ENCODE measurements at regions not wholly inside any gene's neighbourhood (a gene's known extent, or its start where the extent isn't known, plus 50 kb on each side); places are given as distances from the start of the nearest gene placed in this dataset.
A peak's percentile ranks its signal among the peaks of the same experiment; 100 is the strongest.
"Not testable (repeated sequence)": the region's sequence is repeated elsewhere in the genome, so short reads cannot be mapped to it uniquely, and the experiment has no call there.

DNA sequence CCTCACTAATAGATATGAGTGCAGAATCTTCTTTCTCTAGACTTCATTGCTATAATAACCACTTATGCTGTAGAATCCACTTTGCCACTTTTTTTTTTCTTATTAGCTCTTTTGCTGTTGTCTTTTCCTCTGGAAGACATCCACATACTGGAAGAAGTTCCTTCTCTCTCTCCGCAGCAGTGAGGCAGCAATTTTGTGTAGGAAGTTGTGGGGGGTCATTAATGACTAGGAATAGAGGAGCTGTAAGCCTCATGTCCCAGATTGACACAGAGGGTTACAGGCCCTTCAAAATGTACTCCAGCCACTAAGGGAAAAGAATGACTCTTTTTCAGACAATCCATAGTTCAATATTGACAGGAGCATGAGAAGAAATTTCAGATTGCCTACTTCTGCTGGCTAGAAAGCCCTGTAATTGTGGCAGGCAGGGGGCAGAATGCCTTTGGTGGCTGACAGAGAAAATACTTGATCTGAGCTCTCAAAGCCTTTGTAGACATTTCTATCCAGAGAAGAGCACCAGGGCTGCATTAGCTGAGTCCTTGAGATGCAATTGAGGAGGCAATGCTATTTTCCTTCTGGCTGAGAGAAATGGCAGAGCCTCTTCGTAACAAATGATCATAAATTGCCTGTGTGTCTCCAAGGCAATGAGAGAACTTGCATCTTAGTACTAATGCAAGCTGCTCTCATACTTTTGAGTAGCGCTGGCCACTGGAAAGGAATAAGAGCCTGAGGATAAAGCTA is 856.2 kb downstream of the STIM2 start:
- DNase-seq (ENCODE audit: low spot score) (no peak), FAIRE-seq (no peak)

DNA sequence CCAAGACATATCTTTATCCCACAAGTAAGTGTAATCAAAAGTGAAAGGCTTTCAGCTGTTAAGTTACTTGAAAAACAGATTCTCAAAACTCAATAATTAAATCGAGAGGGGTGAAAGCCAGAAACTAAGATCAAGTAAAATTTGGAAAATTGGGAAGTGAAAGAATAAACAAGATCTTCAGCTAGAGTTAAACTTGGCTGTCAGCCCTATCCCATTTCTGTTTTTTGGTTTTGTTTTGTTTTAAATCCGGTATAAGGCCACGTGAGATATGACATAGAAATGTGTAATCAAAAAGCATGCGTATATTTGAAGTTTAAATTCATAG is 856.8 kb downstream of the STIM2 start:
- FAIRE-seq: no peak
- no peak for DNase-seq (ENCODE audit: low spot score)

DNA sequence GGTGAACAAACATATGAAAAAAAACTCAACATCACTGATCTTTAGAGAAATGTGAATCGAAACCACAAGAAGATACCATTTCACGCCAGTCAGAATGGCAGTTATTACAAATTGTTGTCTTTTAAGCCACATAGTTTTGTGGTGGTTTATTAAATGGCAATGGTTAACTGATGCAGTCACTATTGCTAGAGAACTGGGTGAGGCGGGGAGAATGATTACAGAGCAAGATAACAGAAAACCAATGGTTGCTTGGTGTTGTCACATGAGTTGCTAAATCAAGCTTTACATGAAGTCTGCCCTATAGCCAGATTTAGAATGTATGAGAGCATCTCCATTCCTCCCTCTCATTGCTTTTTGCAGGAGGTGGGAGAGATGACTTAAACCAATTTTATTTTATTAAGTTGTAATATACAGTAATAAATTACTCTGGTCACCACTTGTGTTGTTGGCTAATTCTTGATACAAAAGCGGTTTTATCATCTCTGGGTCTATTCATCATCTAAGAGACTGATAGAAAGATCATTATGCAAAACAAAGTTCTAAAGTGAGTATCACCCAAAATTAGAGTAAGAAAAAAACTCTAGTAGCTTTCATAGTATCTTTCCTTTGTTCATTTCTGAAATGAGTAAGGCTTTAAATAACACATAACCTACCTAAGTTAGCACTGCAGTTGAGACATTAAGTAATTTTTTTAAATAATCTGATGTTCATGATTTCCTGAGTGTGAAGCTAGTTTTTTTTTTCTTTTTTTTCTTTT is 859.5 kb downstream of the STIM2 start:
- FAIRE-seq (peak; percentile 87), DNase-seq (ENCODE audit: low spot score) (peak; percentile 78)

GRCh38 chr4:27721193-27721592 is 860.6 kb downstream of the STIM2 start:
- DNase-seq (ENCODE audit: low spot score): no peak

GRCh38 chr4:27728892-27729291 is 868.3 kb downstream of the STIM2 start:
- DNase-seq (ENCODE audit: low spot score): no peak
- no peak for FAIRE-seq

More at GRCh38 chr4:27721193-27721592, 860.6 kb downstream of the STIM2 start:
- FAIRE-seq: no peak

DNA sequence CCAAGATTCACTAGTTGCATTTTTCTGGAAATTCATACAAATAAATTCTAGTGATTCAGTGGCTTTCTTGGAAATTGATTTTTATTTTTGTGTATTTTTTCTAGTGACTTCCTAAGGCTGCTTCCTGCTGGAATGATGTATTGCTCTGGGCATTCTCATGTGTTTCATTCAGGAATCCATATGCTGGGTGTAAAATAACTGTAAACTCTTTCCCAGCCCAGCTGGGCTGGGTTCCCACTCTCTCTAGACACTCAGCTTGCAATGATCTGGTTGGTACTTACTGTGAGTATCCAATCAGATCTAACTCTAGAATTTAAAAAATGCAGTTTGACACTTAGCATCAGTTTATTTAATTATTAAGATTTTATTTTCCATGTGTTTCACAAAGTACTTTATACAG is 882.2 kb downstream of the STIM2 start:
- DNase-seq (ENCODE audit: low spot score) (no peak), FAIRE-seq (no peak)

GRCh38 chr4:27759611-27760575 is 899.3 kb downstream of the STIM2 start:
- no peak for DNase-seq (ENCODE audit: low spot score)
- no peak for FAIRE-seq

DNA sequence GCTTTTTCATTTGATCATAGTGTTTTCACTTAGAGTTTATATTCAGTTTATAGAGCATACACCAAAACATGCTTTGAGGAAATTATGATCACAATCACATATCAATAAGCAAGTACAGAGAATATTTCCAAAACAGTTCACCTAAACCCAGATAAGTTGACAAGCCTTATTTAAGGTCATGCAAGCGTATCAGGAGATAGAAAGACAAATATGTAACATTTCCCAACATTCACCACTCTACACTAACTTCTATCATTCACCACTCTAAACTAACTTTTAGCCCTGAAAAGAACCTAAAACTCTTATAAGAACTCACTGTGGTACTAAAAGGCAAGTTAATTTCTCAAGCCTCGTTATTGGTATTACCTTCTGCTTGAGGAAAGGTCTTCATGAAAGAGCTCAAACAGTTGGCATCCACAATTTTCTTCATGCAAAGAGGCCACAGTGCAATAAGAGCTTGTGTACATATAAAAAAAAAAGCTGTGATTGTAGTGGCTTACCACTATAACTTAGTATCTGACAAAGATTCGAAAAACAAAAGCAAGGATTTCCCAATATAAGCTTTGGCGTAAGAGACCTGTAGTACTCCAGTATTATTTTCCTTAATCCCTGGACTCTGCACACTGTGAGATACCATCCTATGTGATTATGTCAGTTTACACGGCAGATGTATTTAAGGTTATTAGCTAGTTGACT is 903.3 kb downstream of the STIM2 start:
- FAIRE-seq (no peak), DNase-seq (ENCODE audit: low spot score) (no peak)

GRCh38 chr4:27764526-27764837 is 903.8 kb downstream of the STIM2 start:
- FAIRE-seq (no peak), DNase-seq (ENCODE audit: low spot score) (peak; percentile 20)

GRCh38 chr4:27770895-27771294 is 910.3 kb downstream of the STIM2 start:
- DNase-seq (ENCODE audit: low spot score) (no peak), FAIRE-seq (no peak)

DNA sequence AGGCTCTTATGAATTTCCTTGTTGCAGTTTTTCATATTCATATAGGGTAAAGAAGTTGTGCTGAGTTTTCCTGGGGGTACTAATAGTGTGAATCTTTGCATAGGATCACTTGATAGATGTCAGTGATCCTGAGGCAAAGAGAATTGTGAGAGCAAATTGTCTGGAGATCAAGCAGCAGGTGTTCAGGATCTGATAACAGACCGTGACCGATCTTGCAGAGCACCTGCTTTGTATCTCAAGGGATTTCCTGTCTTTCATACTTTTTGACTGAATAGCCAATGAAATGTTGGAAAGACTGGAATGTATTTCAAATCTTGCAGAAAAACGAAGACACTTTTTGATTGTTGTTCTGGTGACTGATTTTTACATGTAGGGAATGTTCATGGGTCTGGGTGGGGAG is 914.5 kb downstream of the STIM2 start:
- FAIRE-seq: no peak
- DNase-seq (ENCODE audit: low spot score): no peak

- FAIRE-seq: no peak
- no peak for DNase-seq (ENCODE audit: low spot score)
These were observed 919.2 kb downstream of the STIM2 start for GRCh38 chr4:27779827-27780226.

DNA sequence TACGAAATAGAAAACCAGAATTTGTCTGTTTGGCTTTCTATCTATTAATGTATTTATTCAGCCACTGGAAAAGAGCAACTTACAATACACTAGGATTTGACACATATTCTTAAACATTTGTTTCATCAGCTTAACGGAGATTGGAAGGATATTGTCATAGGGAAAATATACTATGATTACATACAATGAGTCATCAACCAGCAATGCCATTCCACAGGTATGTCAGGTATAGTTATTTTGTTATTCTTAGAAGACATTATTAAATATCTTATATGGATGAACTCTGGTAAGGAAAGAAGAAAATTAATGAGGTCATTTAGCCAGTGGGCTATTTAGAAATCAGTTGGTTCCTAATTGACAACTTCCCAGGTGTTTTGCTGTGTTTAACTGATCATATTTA is 926.6 kb downstream of the STIM2 start:
- no peak for FAIRE-seq
- no peak for DNase-seq (ENCODE audit: low spot score)

DNA sequence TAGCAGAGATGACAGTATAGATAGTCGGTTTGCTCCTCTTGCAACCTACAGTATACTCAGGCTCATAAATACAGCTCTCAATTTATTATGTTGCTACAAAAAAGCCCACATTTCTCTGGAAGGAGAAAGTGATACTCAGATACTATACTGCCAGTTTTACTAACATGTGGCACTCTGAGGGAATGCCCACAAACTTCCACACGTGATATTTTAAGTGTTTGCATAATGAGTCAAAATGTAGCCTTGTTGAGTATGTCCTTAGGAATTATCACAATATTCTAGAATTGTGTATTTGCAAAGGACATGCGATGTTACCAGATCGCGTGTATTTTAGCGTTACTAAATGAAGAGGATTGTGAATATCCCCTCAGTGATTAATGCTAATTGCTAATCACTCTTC is 929.1 kb downstream of the STIM2 start:
- FAIRE-seq: no peak
- no peak for DNase-seq (ENCODE audit: low spot score)

DNA sequence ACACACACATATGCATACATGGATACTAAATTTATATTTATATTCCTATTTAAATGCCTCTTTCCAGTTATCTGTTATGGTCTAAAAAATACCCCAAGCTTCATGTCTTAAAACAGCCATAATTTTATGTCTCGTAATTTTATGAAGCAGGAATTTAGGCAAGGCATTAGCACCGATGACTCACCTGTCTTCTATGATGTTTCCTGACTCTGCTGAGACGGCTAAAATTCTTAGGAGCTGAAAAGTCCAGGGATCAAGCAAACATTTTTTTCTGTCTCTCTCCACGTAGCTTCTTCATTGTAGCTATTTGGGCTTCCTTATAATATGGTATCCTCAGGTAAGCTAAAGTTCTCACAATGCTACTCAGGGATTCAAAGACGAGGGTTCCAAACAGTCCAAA is 930.3 kb downstream of the STIM2 start:
- DNase-seq (ENCODE audit: low spot score) (peak; percentile 41), FAIRE-seq (no peak)

DNA sequence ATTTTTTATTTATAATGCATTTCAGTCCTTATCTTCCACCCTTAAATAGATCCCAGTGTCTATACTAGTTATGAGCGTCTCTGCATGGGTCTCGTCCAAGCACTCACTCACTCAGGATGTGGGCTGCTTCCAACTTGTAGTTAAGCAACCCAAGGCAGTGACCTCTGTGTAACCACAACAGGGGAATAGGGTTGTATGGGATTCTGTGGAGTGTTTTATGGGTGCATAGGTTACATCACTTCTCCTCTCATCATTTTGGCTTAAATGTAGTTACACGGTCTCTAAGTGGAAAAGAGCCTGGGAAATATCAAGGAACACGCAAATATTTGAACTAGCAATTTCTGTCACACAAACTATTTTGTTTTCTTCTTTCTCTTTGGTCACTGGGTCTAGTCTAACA is 931.0 kb downstream of the STIM2 start:
- peak; percentile 64 for DNase-seq (ENCODE audit: low spot score)
- peak; percentile 33 for FAIRE-seq

DNA sequence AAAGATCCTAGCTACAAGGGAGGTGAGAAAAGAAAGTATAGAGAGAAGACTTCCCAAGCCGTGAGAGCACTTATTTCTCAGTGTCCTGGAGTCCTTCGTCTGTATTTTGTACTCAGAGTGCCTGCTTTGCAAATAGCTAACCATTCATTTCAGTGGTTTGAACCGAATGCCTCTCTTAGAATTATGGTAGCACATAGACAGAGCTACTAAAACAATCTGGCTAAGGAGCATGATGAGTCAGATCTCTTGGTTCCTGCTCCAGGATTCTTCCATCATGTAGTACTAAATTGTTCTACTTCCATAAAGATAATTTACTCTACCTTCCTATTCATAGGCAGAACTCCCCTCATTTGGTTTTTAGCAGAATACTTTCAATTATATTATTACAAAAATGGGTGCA is 946.6 kb downstream of the STIM2 start:
- FAIRE-seq: no peak

DNA sequence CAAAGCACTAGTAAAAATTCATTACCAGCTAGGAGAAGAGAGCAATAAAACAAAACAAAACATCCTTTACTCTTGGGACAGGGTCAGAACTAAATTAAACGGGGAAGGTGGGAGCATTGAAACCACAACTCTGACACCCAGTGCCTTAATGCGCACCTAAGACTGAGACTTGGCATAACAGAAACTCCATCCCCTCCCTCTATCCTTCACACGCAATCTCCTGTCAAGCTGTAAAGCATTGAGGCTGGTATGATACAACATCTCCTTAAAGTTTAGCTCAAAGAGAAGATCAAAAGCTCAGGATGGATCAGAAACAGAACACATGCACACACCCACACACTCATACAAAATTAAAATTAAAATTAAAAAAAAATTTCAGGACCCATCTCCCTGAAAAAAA is 951.3 kb downstream of the STIM2 start:
- FAIRE-seq (no peak), DNase-seq (ENCODE audit: low spot score) (no peak)

More for the DNA sequence above, 946.6 kb downstream of the STIM2 start:
- no peak for DNase-seq (ENCODE audit: low spot score)

GRCh38 chr4:27813226-27813625 is 952.6 kb downstream of the STIM2 start:
- not testable (repeated sequence) for DNase-seq (ENCODE audit: low spot score); FAIRE-seq

DNA sequence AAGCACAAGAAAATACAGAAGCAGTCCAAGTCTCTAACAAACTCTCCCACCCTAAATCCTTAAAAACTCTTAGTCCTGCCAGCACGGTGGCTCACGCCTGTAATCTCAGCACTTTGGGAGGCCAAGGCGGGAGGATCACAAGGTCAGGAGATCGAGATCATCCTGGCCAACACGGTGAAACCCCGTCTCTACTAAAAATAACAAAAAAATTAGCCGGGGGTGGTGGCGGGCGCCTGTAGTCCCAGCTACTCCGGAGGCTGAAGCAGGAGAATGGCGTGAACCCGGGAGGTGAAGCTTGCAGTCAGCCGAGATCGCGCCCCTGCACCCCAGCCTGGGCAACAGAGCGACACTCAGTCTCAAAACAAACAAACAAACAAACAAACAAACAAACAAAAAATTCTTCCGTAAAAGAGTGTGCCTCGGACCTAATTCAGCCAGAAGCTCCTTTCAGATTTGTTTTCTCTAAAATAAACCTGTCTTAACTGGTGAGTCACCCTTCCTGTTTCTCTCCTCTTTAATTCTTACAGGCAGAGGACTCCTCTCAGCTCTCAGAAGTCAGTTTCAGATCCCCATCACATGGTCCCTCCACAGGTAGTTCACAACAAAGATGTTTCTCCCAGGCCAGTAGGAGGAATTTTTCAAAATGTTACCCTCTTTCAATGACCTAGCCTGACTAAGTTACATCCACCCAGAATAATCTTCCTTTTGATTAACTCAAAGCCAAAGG is 953.2 kb downstream of the STIM2 start:
- not testable (repeated sequence) for DNase-seq (ENCODE audit: low spot score); FAIRE-seq

DNA sequence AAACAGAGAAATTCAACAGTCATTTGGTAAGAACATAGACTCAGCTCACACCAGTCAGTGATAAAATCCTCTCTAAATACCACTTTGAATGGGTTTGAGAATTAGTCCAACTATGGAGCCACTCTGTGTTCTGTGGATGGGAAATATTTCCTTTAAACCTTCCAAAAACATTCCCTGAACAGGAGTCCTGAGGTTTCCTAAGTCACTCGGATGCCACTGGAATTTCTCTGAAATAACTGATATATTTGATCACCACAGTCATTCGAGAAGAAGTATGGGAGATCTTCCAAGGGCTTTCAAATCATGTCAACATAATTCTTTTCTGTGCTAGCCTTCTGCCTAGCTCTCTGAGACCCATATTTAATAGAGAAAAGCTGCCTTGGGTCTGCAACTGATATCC is 958.6 kb downstream of the STIM2 start:
- DNase-seq (ENCODE audit: low spot score): no peak
- no peak for FAIRE-seq

Measured in RCC 7860 (cell line).